Effector memory CD8-positive, alpha-beta T cell (primary cell): ENCODE measurements at regions not wholly inside any gene's neighbourhood (a gene's known extent, or its start where the extent isn't known, plus 50 kb on each side); places are given as distances from the start of the nearest gene placed in this dataset.
"Not testable (repeated sequence)": the region's sequence is repeated elsewhere in the genome, so short reads cannot be mapped to it uniquely, and the experiment has no call there.

Source experiments
- ATAC-seq: fragments of 150-1000 bp; cut with Tn5 transposase; replicated peaks from 2 replicates; pipeline ENCODE4 v1.10.0; 2021; ENCODE audit warnings: mild to moderate bottlenecking, moderate library complexity
- DNase-seq, 3 experiments: peaks; one replicate each; pipeline ENCODE4 v3.0.0; 2021
- H3K27ac Mint-ChIP-seq, 2 donors: one replicate each; pipeline ENCODE4 v1.8.0; 2022; ENCODE audit warnings: mild to moderate bottlenecking in 2 of 2, mixed read lengths in 2 of 2, moderate library complexity in 2 of 2
- H3K27me3 Mint-ChIP-seq, 2 donors: one replicate each; pipeline ENCODE4 v1.8.0; 2022; ENCODE audit warnings: mixed read lengths in 2 of 2
- H3K36me3 Mint-ChIP-seq: one replicate; pipeline ENCODE4 v1.8.0; 2022; ENCODE audit warnings: mild to moderate bottlenecking, moderate library complexity, mixed read lengths; ENCODE audit not compliant: insufficient read depth
- H3K4me1 Mint-ChIP-seq, 2 donors: one replicate each; pipeline ENCODE4 v1.8.0; 2022; ENCODE audit warnings: low read depth in 2 of 2, mixed read lengths in 2 of 2
- H3K4me3 Mint-ChIP-seq, 2 donors: one replicate each; pipeline ENCODE4 v1.8.0; 2022; ENCODE audit warnings: mild to moderate bottlenecking in 2 of 2, mixed read lengths in 2 of 2, moderate library complexity in 2 of 2
- H3K9me3 Mint-ChIP-seq, 2 donors: one replicate each; pipeline ENCODE4 v1.8.0; 2022; ENCODE audit warnings: mixed read lengths in 2 of 2

DNA sequence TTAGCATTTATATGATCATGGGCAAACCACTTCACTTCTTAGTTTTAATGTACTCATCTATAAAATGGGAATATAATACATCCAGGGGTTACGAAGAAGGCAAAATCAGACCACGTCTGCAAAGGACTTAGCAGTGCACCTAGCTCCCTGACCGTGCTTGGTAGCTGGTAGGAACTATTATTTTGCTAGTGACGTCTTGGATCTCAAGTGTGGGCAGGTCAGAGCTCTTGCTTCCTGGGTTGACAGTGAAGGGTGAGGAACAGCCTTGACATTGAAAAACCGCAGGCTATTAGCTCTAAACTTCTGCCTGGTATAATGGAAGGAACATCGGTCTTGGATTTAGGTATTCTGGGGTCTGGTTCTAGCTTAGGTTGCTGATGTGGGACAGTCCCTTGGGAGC lies 89.3 kb upstream of the MED13L start:
- Mint-ChIP-seq H3K36me3 (no peaks in the 10 kb centered on the region), H3K27me3 (peaks cover 10 to 23% of the 10 kb centered on the region in 2 donors), H3K27ac (no peak overlapping the region), H3K9me3 (no peaks in the 10 kb centered on the region), H3K4me1 (no peaks in the 10 kb centered on the region), H3K4me3 (no peak overlapping the region)
- ATAC-seq (no peak), DNase-seq (no peak)

DNA sequence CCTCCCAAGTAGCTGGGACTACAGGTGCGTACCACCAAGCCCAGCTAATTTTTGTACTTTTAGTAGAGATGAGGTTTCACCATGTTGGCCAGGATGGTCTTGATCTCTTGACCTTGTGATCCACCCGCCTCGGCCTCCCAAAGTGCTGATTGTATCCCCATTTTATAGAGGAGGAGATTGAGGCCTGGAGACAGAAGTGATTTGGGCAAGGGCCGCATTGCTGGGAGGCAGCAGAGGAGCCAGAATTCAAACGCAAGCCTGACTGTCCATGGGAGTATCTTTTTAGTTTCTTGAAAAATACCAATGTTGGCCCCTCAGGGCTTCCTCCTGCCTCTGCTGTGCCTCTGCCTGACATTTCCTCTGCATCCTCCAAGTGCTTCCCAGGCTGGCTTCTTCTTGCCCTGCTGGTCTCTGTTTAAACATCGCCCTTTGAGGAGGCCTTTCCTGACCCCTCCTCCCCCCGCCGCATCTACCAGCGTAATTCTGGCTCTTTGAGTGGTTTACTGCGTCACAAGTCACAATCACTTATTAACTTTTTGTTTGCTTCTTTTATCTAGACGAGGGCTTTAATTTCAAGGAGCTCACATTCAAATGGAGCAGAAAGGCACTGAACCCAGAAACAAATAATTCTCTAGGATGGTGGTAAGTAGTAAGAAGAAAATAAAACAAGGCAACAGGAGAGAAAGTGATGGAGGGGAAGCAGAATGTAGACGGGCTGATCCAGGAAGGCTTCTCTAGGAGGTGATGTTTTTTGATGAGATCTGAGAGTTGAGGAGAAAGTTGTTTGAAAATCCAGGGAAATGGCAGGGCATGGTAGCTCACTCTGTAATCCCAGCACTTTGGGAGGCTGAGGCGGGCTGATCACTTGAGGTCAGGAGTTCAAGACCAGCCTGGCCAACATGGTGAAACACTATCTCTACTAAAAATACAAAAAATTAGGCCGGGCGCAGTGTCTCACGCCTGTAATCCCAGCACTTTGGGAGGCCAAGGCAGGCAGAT lies 91.0 kb upstream of the MED13L start:
- H3K4me3 Mint-ChIP-seq = no peak overlapping the region
- H3K9me3 Mint-ChIP-seq = no peaks in the 10 kb centered on the region
- H3K36me3 Mint-ChIP-seq = no peaks in the 10 kb centered on the region
- no peak for DNase-seq
- H3K27me3 Mint-ChIP-seq = peaks cover 10 to 23% of the 10 kb centered on the region in 2 donors
- no peak overlapping the region for H3K27ac Mint-ChIP-seq
- H3K4me1 Mint-ChIP-seq = no peaks in the 10 kb centered on the region
- no peak for ATAC-seq

DNA sequence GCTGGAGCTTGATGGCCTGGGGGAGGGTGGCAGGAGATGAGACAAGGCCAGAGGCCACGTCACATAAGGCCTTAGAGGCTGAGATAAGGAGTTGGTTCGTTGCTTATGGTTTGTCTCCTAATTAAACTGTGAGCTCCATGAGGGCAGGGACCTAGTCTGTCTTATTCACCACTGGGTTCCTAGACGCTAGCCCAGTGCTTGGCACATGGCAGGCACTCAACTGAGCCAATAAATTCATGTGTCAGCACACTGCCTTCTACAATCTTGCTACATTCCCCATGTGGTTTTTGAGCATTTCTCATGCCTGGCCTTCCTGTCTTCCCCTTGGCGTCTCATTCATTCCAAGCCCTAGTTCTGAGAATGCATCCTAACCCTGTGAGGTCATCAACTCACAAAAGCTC lies 92.5 kb upstream of the MED13L start:
- peaks cover 3 to 4% of the 10 kb centered on the region in 2 donors for H3K9me3 Mint-ChIP-seq
- peaks cover under 1 to 3% of the 10 kb centered on the region in 2 donors for H3K4me1 Mint-ChIP-seq
- ATAC-seq = no peak
- H3K27ac Mint-ChIP-seq = no peak overlapping the region
- DNase-seq = no peak
- H3K4me3 Mint-ChIP-seq = no peak overlapping the region
- H3K27me3 Mint-ChIP-seq = peaks cover 10 to 23% of the 10 kb centered on the region in 2 donors
- no peaks in the 10 kb centered on the region for H3K36me3 Mint-ChIP-seq

DNA sequence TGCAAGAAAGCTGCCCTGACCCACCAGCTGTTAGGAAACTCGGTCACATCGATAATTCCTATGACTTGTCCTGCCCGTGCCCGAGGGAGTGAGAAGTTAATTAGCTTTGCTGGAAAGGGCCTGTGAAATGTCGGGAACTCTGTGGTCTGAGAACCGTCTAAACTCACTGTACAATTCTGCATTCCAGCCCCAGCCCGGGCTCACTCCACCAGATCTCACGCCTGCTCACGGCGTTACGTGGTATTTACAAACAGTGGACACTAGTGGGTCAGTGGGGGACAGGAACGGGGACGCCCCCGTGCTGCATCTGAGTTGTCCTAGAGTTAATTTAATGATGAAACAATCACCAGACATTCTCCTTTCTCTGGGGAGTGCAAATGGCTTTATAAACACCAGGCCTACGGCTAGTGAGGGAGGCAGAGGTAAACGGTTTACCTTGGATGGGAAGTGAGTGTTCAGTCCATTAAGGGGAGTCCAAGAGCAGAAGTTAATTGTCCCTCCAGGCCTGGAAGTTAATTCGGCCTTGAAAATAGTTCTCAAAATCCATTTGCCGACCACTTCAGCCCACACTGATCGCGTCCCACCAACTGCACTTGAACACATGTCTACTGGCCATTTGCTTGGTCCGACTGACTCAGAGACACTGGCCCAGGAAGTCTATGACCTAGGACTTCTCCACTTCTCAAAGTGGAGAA lies 93.5 kb upstream of the MED13L start:
- ATAC-seq (no peak), DNase-seq (no peak)
- Mint-ChIP-seq H3K27me3 (peaks cover 10 to 22% of the 10 kb centered on the region in 2 donors), H3K4me1 (peaks cover 4 to 5% of the 10 kb centered on the region in 2 donors), H3K36me3 (no peaks in the 10 kb centered on the region), H3K4me3 (no peak overlapping the region), H3K27ac (no peak overlapping the region), H3K9me3 (peaks cover 7 to 13% of the 10 kb centered on the region in 2 donors)

DNA sequence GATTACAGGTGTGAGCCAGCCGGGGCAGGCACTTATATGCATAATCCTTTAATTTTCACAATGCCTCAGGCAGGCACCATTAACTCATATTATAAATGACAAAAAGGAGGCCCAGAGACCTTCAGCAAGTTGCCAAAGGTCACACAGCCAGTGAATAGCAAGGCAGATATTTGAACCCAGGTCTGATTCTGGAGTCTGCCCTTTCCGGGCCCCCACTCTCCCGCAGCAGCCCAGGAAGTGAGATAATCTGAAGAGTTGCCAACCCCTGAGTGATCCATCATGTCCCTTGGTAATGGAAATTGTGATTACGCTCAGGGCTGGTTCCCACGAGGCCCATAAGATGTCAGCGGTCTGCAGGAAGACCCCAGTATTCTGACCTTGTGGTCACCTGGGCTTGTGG lies 95.3 kb upstream of the MED13L start:
- Mint-ChIP-seq H3K4me1 (peaks cover 4 to 5% of the 10 kb centered on the region in 2 donors), H3K27me3 (peaks cover 6 to 9% of the 10 kb centered on the region in 2 donors), H3K27ac (no peak overlapping the region), H3K4me3 (no peak overlapping the region), H3K36me3 (no peaks in the 10 kb centered on the region), H3K9me3 (peaks cover 7 to 13% of the 10 kb centered on the region in 2 donors)
- DNase-seq = no peak
- no peak for ATAC-seq

DNA sequence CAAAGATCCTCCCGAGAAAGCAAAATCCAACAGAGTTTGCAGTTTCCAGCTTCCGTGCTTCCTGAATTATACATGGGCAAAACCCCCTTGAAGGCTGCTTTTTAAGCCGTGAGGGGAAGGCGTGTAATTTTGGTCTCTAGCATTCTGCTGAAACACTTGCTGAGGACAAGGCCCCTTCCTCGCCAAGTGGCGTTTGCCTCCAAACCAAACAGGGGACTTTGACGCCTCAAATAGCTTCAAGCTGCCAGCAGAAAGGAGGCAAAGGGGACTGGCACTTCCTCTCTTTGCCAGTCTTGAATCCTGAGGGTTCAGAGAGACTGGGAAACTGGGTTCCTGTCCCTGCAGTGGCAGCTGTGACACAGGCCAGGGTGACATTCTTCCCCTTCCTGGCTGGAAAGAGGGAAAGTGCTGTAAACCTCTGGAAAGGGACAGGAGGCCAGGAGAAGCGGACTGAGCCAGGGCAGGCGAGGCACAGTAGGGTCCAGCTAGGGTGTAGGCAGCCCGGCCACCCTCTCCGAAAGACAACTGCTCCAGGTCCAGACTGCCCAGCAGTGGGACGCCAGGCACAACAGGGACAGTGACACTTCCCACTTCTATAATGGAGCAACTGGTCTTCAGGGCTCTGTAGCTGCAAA lies 96.2 kb upstream of the MED13L start:
- Mint-ChIP-seq H3K9me3 (peaks cover 7 to 13% of the 10 kb centered on the region in 2 donors), H3K27me3 (peaks cover 2 to 3% of the 10 kb centered on the region in 2 donors), H3K4me3 (no peak overlapping the region), H3K36me3 (no peaks in the 10 kb centered on the region), H3K4me1 (peaks cover 4 to 5% of the 10 kb centered on the region in 2 donors), H3K27ac (no peak overlapping the region)
- DNase-seq (no peak), ATAC-seq (no peak)

DNA sequence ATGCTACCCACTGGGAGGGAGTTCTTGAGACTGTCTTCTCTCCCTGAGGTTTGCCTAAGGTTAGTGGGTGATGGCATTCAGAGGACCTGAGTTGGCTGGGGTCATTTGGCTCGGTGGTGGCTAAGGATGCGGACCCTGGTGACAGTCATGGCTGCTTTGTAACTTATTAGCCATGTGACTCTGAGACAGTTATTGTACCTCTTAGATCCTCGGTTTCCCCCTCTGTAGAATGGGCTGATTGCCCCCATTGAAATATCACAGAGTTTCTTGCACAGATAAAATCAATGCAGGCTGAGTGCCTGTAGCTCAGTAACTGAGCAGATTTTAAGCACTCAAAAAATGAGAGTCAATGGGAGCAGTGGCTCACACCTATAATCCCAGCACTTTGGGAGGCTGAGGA lies 96.7 kb upstream of the MED13L start:
- H3K4me3 Mint-ChIP-seq = no peak overlapping the region
- H3K27ac Mint-ChIP-seq = no peak overlapping the region
- DNase-seq (no peak), ATAC-seq (no peak)
- H3K9me3 Mint-ChIP-seq = peaks cover 7 to 13% of the 10 kb centered on the region in 2 donors
- H3K4me1 Mint-ChIP-seq = peaks cover 4 to 5% of the 10 kb centered on the region in 2 donors
- H3K27me3 Mint-ChIP-seq = no peaks in the 10 kb centered on the region
- no peaks in the 10 kb centered on the region for H3K36me3 Mint-ChIP-seq

DNA sequence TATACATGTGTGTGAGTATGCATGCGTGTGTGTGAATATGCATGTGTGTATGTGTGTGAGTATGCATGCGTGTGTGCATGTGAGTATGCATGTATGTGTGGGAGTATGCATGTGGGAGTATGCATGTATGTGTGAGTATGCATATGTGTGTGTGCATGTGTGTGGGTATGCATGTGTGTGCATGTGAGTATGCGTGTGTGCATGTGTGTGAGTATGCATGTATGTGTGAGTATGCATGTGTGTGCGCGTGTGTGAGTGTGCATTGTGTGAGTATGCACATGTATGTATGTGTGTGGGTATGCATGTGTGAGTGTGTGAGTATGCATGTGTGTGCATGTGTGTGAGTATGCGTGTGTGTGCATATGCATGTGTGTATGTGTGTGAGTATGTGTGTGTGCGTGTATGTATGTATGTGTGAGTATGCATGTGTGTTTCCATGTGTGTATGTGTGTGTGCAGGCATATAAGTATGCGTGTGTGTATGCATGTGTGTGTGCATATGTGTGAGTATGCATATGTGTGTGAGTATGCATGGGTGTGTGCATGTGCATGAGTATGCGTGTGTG lies 97.9 kb upstream of the MED13L start:
- ATAC-seq (no peak), DNase-seq (no peak)
- Mint-ChIP-seq H3K27ac (no peak overlapping the region), H3K4me1 (peaks cover 4 to 5% of the 10 kb centered on the region in 2 donors), H3K27me3 (peaks cover 0 to 9% of the 10 kb centered on the region in 2 donors), H3K9me3 (peaks cover 7 to 13% of the 10 kb centered on the region in 2 donors), H3K36me3 (no peaks in the 10 kb centered on the region), H3K4me3 (no peak overlapping the region)

DNA sequence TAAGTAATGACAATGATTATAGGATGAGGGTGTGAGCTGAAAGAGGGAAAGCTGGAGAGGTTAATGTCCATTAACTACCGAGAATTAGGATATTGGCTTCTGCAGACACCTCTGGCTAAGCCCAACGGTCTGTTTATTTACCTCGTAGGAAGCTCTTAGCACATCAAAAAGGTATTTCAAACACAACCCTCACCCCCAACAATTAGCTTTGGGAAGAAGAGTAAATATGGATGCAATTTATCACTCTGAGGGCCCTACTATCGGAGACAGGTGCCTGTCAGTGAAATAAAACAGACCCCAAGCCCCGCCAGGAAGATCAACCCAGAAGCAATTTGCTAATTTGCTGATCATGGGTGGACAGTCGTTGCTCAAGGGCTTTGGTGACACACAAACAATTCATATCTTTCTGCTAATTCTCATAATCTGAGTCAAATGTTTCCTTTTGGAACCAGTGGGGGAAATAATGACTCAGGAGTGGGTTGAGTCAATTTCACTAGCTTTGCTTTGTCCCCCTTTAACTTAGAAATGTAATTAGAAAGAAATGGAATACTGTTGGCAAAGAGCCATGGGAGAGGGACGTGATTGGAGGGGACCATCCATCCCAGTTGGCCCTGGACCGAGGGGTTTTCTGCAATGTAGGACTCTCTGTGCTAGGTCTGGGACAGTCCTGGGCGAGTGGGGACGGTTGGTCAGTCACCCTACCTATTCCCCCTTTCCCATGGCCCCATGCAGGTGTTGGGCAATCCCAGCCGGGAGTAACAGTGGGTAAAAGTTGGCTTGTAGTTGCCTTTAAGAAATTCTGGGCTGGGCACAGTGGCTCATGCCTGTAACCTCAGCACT lies 99.1 kb upstream of the MED13L start:
- H3K36me3 Mint-ChIP-seq = no peaks in the 10 kb centered on the region
- no peak for DNase-seq
- no peak overlapping the region for H3K27ac Mint-ChIP-seq
- H3K4me1 Mint-ChIP-seq = peaks cover 4 to 5% of the 10 kb centered on the region in 2 donors
- H3K4me3 Mint-ChIP-seq = no peak overlapping the region
- peaks cover 7 to 13% of the 10 kb centered on the region in 2 donors for H3K9me3 Mint-ChIP-seq
- ATAC-seq = no peak
- peaks cover 4 to 16% of the 10 kb centered on the region in 2 donors for H3K27me3 Mint-ChIP-seq

DNA sequence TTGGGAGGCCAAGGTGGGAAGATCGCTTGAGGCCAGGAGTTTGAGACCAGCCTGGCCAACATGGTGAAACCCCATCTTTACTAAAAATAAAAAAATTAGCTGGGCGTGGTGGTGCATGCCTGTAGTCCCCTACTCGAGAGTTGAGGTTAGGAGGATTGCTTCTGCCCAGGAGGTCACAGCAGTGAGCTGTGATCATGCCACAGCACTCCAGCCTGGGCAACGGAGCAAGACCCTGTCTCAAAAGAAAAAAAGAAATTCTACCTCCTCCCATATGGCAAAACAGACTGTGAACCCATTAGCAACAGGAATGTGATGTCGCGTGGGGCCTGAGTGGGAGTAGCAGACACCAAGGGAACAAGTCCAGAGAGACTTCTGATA lies 99.7 kb upstream of the MED13L start:
- DNase-seq, H3K4me1 Mint-ChIP-seq, H3K36me3 Mint-ChIP-seq: not testable (repeated sequence)

DNA sequence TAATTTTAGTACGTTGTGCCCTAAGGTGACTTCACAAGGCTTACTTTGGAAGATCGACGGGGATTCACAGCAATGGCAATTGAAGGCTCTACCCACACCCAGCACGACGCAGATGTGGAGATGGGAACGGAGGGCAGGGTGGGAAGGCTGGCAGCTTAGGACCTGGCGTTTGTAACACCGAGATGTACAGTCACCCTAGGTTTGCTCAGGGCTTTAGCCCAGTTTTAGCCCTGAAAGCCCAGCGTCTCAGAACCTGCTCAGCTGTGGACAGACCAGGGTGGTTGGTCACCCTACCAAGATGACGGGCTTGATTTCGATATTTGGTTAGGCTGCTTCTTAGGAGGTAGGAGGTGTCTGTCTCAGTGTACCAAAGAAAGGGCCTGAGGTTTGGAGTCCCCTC lies 100.5 kb upstream of the MED13L start:
- H3K4me3 Mint-ChIP-seq = no peak overlapping the region
- DNase-seq = no peak
- H3K36me3 Mint-ChIP-seq = no peaks in the 10 kb centered on the region
- H3K9me3 Mint-ChIP-seq = peaks cover 7 to 13% of the 10 kb centered on the region in 2 donors
- H3K4me1 Mint-ChIP-seq = peaks cover 4 to 5% of the 10 kb centered on the region in 2 donors
- ATAC-seq = no peak
- peaks cover 19 to 27% of the 10 kb centered on the region in 2 donors for H3K27me3 Mint-ChIP-seq
- H3K27ac Mint-ChIP-seq = no peak overlapping the region

More for the DNA sequence above, 99.7 kb upstream of the MED13L start:
- not testable (repeated sequence) for ATAC-seq, H3K4me3 Mint-ChIP-seq, H3K27ac Mint-ChIP-seq
- Mint-ChIP-seq H3K27me3 (peaks cover 10 to 22% of the 10 kb centered on the region in 2 donors), H3K9me3 (peaks cover 7 to 13% of the 10 kb centered on the region in 2 donors)

DNA sequence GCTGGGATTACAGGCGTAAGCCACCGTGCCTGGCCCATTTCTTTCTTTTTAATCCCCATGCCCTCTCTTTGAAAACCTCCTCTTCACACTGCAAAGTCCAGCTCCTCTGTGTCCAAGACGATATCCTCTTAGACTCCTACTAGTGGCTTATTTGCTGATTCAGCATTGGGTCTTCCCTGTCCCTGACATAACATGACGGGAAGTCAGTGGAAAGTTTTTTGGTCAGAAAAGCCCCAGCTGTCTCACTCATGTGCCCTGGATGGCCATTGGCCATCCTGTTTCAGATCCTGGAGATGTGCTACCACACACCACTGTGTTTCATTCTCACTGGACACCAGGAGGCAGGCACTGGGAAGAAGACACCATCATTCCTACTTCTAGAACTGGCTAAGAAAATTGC lies 102.6 kb upstream of the MED13L start:
- ATAC-seq = no peak
- H3K36me3 Mint-ChIP-seq = no peaks in the 10 kb centered on the region
- peaks cover 27 to 35% of the 10 kb centered on the region in 2 donors for H3K27me3 Mint-ChIP-seq
- no peak for DNase-seq
- H3K4me1 Mint-ChIP-seq = peaks cover under 1 to 4% of the 10 kb centered on the region in 2 donors
- no peak overlapping the region for H3K27ac Mint-ChIP-seq
- no peak overlapping the region for H3K4me3 Mint-ChIP-seq
- H3K9me3 Mint-ChIP-seq = peaks cover 4 to 8% of the 10 kb centered on the region in 2 donors
